ENCODE measurements at regions not wholly inside any gene's neighbourhood (a gene's known extent, or its start where the extent isn't known, plus 50 kb on each side); places are given as distances from the start of the nearest gene placed in this dataset.

DNA sequence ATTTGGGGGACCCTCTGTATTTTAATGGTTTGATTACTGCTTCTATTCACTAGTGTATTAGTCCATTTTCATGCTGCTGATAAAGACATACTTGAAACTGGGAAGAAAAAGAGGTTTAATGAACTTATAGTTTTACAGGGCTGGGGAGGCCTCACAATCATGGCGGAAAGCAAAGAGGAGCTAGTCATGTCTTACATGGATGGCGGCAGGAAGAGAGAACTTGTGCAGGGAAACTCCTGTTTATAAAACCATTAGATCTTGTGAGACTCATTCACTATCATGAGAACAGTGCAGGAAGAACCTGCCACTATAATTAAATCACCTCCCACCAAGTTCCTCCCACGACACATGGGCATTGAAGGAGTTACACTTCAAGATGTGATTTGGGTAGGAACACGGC lies 464.5 kb upstream of the RGS18 start:
- 87% methylated on average over 4 of the region's 4 CpGs for WGBS
- intact Hi-C loops (cut with DNase I) = no loop called here
- no peak for DNase-seq (ENCODE audit: extremely low spot score)
- H3K4me1 ChIP-seq = no peaks in the 10 kb centered on the region
- TF ChIP-seq, protein P1, sequence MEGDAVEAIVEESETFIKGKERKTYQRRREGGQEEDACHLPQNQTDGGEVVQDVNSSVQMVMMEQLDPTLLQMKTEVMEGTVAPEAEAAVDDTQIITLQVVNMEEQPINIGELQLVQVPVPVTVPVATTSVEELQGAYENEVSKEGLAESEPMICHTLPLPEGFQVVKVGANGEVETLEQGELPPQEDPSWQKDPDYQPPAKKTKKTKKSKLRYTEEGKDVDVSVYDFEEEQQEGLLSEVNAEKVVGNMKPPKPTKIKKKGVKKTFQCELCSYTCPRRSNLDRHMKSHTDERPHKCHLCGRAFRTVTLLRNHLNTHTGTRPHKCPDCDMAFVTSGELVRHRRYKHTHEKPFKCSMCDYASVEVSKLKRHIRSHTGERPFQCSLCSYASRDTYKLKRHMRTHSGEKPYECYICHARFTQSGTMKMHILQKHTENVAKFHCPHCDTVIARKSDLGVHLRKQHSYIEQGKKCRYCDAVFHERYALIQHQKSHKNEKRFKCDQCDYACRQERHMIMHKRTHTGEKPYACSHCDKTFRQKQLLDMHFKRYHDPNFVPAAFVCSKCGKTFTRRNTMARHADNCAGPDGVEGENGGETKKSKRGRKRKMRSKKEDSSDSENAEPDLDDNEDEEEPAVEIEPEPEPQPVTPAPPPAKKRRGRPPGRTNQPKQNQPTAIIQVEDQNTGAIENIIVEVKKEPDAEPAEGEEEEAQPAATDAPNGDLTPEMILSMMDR (IDR thresholded peaks at IDR 0.05) = no peak
- TF ChIP-seq POLR2AphosphoS5 (IDR thresholded peaks at IDR 0.05) (no peak), POLR2A (IDR thresholded peaks at IDR 0.05; ENCODE audit: low read depth) (no peak), EP300 (IDR thresholded peaks at IDR 0.05) (no peak)
- H3K36me3 ChIP-seq = no peaks in the 10 kb centered on the region
- no peaks in the 10 kb centered on the region for H3K9me3 ChIP-seq
- H3K27me3 ChIP-seq = no peaks in the 10 kb centered on the region
- no peak overlapping the region for H3K27ac ChIP-seq (replicated peaks in 1 of 4)
- H3K4me3 ChIP-seq = no peak overlapping the region

DNA sequence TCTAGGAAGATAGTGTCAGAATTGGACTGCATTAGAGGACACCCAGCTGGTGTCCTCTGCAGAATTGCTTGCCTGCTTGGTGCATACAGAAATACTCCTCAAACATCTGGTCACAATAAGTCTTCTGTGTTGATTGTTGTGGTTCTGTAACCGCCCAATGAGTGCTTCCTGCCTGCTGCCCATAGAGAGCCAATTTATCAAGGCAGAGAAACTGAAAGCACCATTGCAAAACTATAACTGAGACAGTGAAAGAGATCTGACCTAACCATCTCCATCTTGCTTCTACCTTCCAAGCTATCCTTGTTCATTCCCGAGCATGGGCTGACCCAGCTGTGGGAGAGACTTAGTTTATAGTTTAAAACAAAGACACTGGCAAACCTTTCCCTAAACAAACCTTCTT lies 462.4 kb upstream of the RGS18 start:
- 55% methylated on average over 2 of the region's 2 CpGs for WGBS
- intact Hi-C loops (cut with DNase I) = no loop called here
- no peak for TF ChIP-seq POLR2A (IDR thresholded peaks at IDR 0.05; ENCODE audit: low read depth)
- TF ChIP-seq, protein P1 (IDR thresholded peaks at IDR 0.05) = no peak
- no peak for TF ChIP-seq POLR2AphosphoS5 (IDR thresholded peaks at IDR 0.05)
- no peak for TF ChIP-seq EP300 (IDR thresholded peaks at IDR 0.05)
- no peaks in the 10 kb centered on the region for H3K4me1 ChIP-seq
- H3K36me3 ChIP-seq = no peaks in the 10 kb centered on the region
- no peaks in the 10 kb centered on the region for H3K9me3 ChIP-seq
- no peak overlapping the region for H3K27ac ChIP-seq (replicated peaks in 1 of 4)
- no peak for DNase-seq (ENCODE audit: extremely low spot score)
- no peaks in the 10 kb centered on the region for H3K27me3 ChIP-seq
- no peak overlapping the region for H3K4me3 ChIP-seq

DNA sequence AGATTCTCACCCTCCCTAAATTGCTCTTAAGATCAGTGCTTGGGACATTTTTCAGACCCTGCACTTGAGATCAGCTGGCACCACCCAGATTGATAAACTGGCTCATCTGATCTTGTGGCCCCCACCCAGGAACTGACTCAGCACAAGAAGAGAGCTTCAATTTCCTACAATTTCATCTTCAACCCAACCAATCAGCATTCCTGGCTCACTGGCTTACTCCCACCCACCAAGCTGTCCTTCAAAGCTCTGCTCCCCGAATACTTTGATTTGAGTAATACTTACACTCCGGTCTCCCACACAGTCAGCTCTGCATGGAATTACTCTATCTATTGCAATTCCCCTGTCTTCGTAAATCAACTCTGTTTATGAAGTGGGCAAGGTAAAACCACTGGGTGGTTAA lies 461.9 kb upstream of the RGS18 start:
- no peak for DNase-seq (ENCODE audit: extremely low spot score)
- Histone ChIP-seq H3K4me3 (no peak overlapping the region), H3K36me3 (no peaks in the 10 kb centered on the region), H3K27ac (replicated peaks in 1 of 4) (no peak overlapping the region), H3K27me3 (no peaks in the 10 kb centered on the region), H3K9me3 (no peaks in the 10 kb centered on the region), H3K4me1 (no peaks in the 10 kb centered on the region)
- intact Hi-C loops (cut with DNase I) = no loop called here
- 90% methylated on average over 3 of the region's 3 CpGs for WGBS
- TF ChIP-seq, protein P1 (IDR thresholded peaks at IDR 0.05) = no peak
- TF ChIP-seq POLR2A (IDR thresholded peaks at IDR 0.05; ENCODE audit: low read depth) = no peak

DNA sequence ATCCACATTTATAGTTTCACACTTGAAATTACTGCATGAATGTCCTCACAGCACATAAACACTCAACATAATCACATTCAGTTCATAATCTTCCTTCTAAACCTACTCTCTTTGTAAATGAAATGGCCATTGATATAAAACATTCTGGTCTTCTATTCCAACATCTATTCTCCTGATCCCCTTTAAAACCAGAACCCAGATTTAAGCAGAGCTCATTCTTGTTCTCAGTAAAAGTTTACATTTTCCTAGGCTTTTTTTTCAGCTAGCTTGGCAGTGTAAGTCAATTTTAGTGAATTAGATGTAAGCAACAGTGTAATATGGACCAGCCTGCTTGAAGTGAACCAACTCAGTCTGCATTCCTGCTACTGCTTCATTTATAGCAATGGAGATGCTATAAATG lies 460.7 kb upstream of the RGS18 start:
- no peak for DNase-seq (ENCODE audit: extremely low spot score)
- Histone ChIP-seq H3K36me3 (no peaks in the 10 kb centered on the region), H3K9me3 (no peaks in the 10 kb centered on the region), H3K4me1 (no peaks in the 10 kb centered on the region), H3K27ac (replicated peaks in 1 of 4) (no peak overlapping the region), H3K27me3 (no peaks in the 10 kb centered on the region), H3K4me3 (no peak overlapping the region)
- intact Hi-C loops (cut with DNase I) = no loop called here
- no peak for TF ChIP-seq POLR2A (IDR thresholded peaks at IDR 0.05; ENCODE audit: low read depth)
- TF ChIP-seq, protein P1 (IDR thresholded peaks at IDR 0.05) = no peak
- no peak for TF ChIP-seq POLR2AphosphoS5 (IDR thresholded peaks at IDR 0.05)
- no peak for TF ChIP-seq EP300 (IDR thresholded peaks at IDR 0.05)

DNA sequence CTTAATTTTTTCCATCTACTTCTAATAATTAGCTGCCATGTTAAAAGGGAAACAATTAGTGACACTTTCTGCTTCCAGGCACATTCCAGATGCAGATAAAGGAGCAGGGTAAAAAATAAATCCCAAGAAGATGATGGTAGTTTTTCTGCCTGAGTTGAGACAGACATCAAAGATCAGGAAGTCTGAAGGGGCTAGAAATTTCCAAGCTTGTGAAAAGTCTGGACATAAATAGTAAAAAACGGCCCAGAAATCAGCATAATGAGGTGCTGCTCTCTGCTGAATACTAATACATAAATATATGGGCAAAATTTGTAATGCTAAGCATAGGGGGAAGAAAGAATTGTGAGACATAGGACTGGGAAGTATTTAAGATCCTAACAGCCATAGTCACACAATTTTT lies 460.0 kb upstream of the RGS18 start:
- Histone ChIP-seq H3K27me3 (no peaks in the 10 kb centered on the region), H3K4me1 (no peaks in the 10 kb centered on the region), H3K9me3 (no peaks in the 10 kb centered on the region), H3K36me3 (no peaks in the 10 kb centered on the region), H3K27ac (replicated peaks in 1 of 4) (no peak overlapping the region), H3K4me3 (no peak overlapping the region)
- 67% methylated on average over 1 of the region's 1 CpG for WGBS
- no peak for DNase-seq (ENCODE audit: extremely low spot score)
- TF ChIP-seq POLR2A (IDR thresholded peaks at IDR 0.05; ENCODE audit: low read depth) (no peak), EP300 (IDR thresholded peaks at IDR 0.05) (no peak), POLR2AphosphoS5 (IDR thresholded peaks at IDR 0.05) (no peak)
- TF ChIP-seq, protein P1 (IDR thresholded peaks at IDR 0.05) = no peak
- intact Hi-C loops (cut with DNase I) = no loop called here
